CD14-positive monocyte (primary cell): ENCODE measurements at regions not wholly inside any gene's neighbourhood (a gene's known extent, or its start where the extent isn't known, plus 50 kb on each side); places are given as distances from the start of the nearest gene placed in this dataset.

ENCODE experiments used
- DNase-seq, 3 donors: peaks; one replicate each; pipeline ENCODE4 v3.0.0-alpha.2; 2011 to 2022
- H2AFZ ChIP-seq: 2 replicates; pipeline ENCODE4 v1.6.0; 2012; ENCODE audit warnings: mild to moderate bottlenecking, low read depth, low read length, inconsistent platforms; ENCODE audit not compliant: insufficient read depth, poor library complexity, severe bottlenecking
- H3K27ac ChIP-seq, 2 donors: 1 replicate in 1 of 2; 2 replicates in 1 of 2; pipeline ENCODE4 v1.5.1; 2012 to 2013; ENCODE audit warnings: low read length in 2 of 2, control low read depth in 1 of 2, inconsistent platforms in 1 of 2, low read depth in 1 of 2, mild to moderate bottlenecking in 1 of 2
- H3K27me3 ChIP-seq, 2 donors: one replicate each; pipeline versions ENCODE4 v1.6.0 to v1.6.1; 2011 to 2013; ENCODE audit warnings: low read length in 2 of 2; ENCODE audit not compliant: control insufficient read depth in 2 of 2, insufficient read depth in 2 of 2
- H3K36me3 ChIP-seq, 2 donors: replicated peaks in 1 of 2; 1 replicate in 1 of 2; 2 replicates in 1 of 2; pipeline versions ENCODE4 v1.5.1 to v1.6.1; 2012 to 2013; ENCODE audit warnings: low read length in 2 of 2, control low read depth in 1 of 2, inconsistent platforms in 1 of 2, mild to moderate bottlenecking in 1 of 2; ENCODE audit not compliant: insufficient read depth in 2 of 2, control insufficient read depth in 1 of 2
- H3K4me1 ChIP-seq, 2 donors: 1 replicate in 1 of 2; 2 replicates in 1 of 2; pipeline versions ENCODE4 v1.5.1 to v1.6.1; 2012 to 2013; ENCODE audit warnings: low read length in 2 of 2, control low read depth in 1 of 2, inconsistent platforms in 1 of 2, mild to moderate bottlenecking in 1 of 2, moderate library complexity in 1 of 2; ENCODE audit not compliant: insufficient read depth in 2 of 2, control insufficient read depth in 1 of 2
- H3K4me2 ChIP-seq: replicated peaks from 2 replicates; pipeline ENCODE3; 2012; ENCODE audit warnings: low read length, moderate library complexity, mild to moderate bottlenecking; ENCODE audit not compliant: poor library complexity, severe bottlenecking; ENCODE audit errors: extremely low read depth
- H3K4me3 ChIP-seq, 3 experiments: fragments of 200-600 bp in 1 of 3; sonication (generic) in 1 of 3; replicated peaks in 1 of 3; 1 replicate in 2 of 3; 2 replicates in 1 of 3; pipeline ENCODE4 v1.5.1; 2011 to 2013; ENCODE audit warnings: low read length in 3 of 3, mild to moderate bottlenecking in 3 of 3, control low read depth in 2 of 3, low read depth in 2 of 3, inconsistent platforms in 1 of 3, moderate library complexity in 1 of 3
- H3K79me2 ChIP-seq: 2 replicates; pipeline ENCODE4 v1.6.0; 2012; ENCODE audit warnings: mild to moderate bottlenecking, control low read depth, inconsistent platforms, low read length, moderate library complexity; ENCODE audit not compliant: insufficient read depth
- H3K9ac ChIP-seq: 2 replicates; pipeline ENCODE4 v1.6.0; 2017; ENCODE audit warnings: low read length, mild to moderate bottlenecking; ENCODE audit not compliant: insufficient read depth, poor library complexity, severe bottlenecking
- H3K9me3 ChIP-seq, 2 donors: replicated peaks in 1 of 2; 1 replicate in 1 of 2; 2 replicates in 1 of 2; pipeline versions ENCODE4 v1.5.1 to v1.6.1; 2012 to 2013; ENCODE audit warnings: low read length in 2 of 2, control low read depth in 1 of 2; ENCODE audit not compliant: control insufficient read depth in 1 of 2, insufficient read depth in 1 of 2
- H4K20me1 ChIP-seq: 2 replicates; pipeline ENCODE4 v1.6.0; 2012; ENCODE audit warnings: mild to moderate bottlenecking, low read length, control low read depth, moderate library complexity; ENCODE audit not compliant: insufficient read depth
- H3K27ac Mint-ChIP-seq, 7 donors: one replicate each; pipeline ENCODE4 v1.8.0; 2020; ENCODE audit warnings: mild to moderate bottlenecking in 7 of 7, mixed read lengths in 7 of 7, moderate library complexity in 6 of 7, inconsistent platforms in 2 of 7
- H3K27me3 Mint-ChIP-seq, 3 donors: one replicate each; pipeline ENCODE4 v1.8.0; 2021 to 2022; ENCODE audit warnings: low read depth in 3 of 3, mild to moderate bottlenecking in 3 of 3, mixed read lengths in 3 of 3, moderate library complexity in 3 of 3, inconsistent platforms in 1 of 3
- H3K36me3 Mint-ChIP-seq, 2 donors: one replicate each; pipeline ENCODE4 v1.8.0; 2020; ENCODE audit warnings: mixed read lengths in 2 of 2, inconsistent platforms in 1 of 2, mild to moderate bottlenecking in 1 of 2
- H3K4me1 Mint-ChIP-seq: one replicate; pipeline ENCODE4 v1.8.0; 2020; ENCODE audit warnings: mild to moderate bottlenecking, mixed read lengths
- H3K4me3 Mint-ChIP-seq, 2 donors: one replicate each; pipeline ENCODE4 v1.8.0; 2020; ENCODE audit warnings: mild to moderate bottlenecking in 2 of 2, mixed read lengths in 2 of 2, moderate library complexity in 1 of 2
- H3K9me3 Mint-ChIP-seq, 7 donors: one replicate each; pipeline ENCODE4 v1.8.0; 2020 to 2022; ENCODE audit warnings: mixed read lengths in 7 of 7, mild to moderate bottlenecking in 6 of 7, moderate library complexity in 6 of 7, inconsistent platforms in 2 of 7
- CTCF ChIP-seq: fragments of 200-600 bp; IDR thresholded peaks from one replicate; pipeline ENCODE4 v1.8.0; 2022; ENCODE audit warnings: antibody characterized with exemption, mild to moderate bottlenecking
- WGBS: methylation state at CpG from one replicate; pipeline ENCODE4 v1.1.5; 2013; ENCODE audit warnings: missing lambda C conversion rate; ENCODE audit not compliant: insufficient coverage; 5-methylcytosine and 5-hydroxymethylcytosine counted together
- intact Hi-C, 2 donors: fragments of 100-400 bp; cut with micrococcal nuclease; formaldehyde crosslinking; loops; one replicate each; pipeline versions ENCODE4 v1.15.0 to v1.15.1; 2023

- H3K27ac ChIP-seq, result no peak overlapping the region
- H3K4me3 Mint-ChIP-seq, result no peak overlapping the region
- H3K4me3 ChIP-seq, result no peak overlapping the region
- H3K36me3 ChIP-seq, result no peaks in the 10 kb centered on the region
- intact Hi-C loops, result no loop called here
- 87% methylated on average over 3 of the region's 10 CpGs for WGBS
- TF ChIP-seq CTCF, result no peak
- H3K4me2 ChIP-seq, result no peak overlapping the region
- H3K27me3 ChIP-seq, result no peaks in the 10 kb centered on the region
- no peaks in the 10 kb centered on the region for H3K27me3 Mint-ChIP-seq
- no peak overlapping the region for H2AFZ ChIP-seq
- H3K4me1 Mint-ChIP-seq, result no peaks in the 10 kb centered on the region
- no peaks in the 10 kb centered on the region for H4K20me1 ChIP-seq
- no peak overlapping the region for H3K9ac ChIP-seq
- DNase-seq, result no peak
- peaks cover 0 to 2% (median 0%) of the 10 kb centered on the region in 7 donors for H3K9me3 Mint-ChIP-seq
- no peaks in the 10 kb centered on the region for H3K36me3 Mint-ChIP-seq
- H3K9me3 ChIP-seq, result no peaks in the 10 kb centered on the region
- H3K79me2 ChIP-seq, result no peaks in the 10 kb centered on the region
- H3K27ac Mint-ChIP-seq, result no peak overlapping the region
- no peaks in the 10 kb centered on the region for H3K4me1 ChIP-seq
Observed at GRCh38 chr13:37944081-37944868, 74.7 kb upstream of the TRPC4 start.

- no peaks in the 10 kb centered on the region for H3K36me3 ChIP-seq
- no peak overlapping the region for H2AFZ ChIP-seq
Observed at GRCh38 chr13:37942929-37943328, 73.4 kb upstream of the TRPC4 start.

More at GRCh38 chr13:37942929-37943328, 73.4 kb upstream of the TRPC4 start:
- Histone ChIP-seq H3K9me3 (no peaks in the 10 kb centered on the region), H3K27me3 (no peaks in the 10 kb centered on the region), H3K4me2 (no peak overlapping the region), H3K4me1 (no peaks in the 10 kb centered on the region), H3K4me3 (no peak overlapping the region), H3K27ac (no peak overlapping the region), H3K9ac (no peak overlapping the region), H4K20me1 (no peaks in the 10 kb centered on the region), H3K79me2 (no peaks in the 10 kb centered on the region)
- no peak for DNase-seq
- no peaks in the 10 kb centered on the region for H3K4me1 Mint-ChIP-seq
- peaks cover 0 to 2% (median 0%) of the 10 kb centered on the region in 3 donors for H3K27me3 Mint-ChIP-seq
- no peaks in the 10 kb centered on the region for H3K36me3 Mint-ChIP-seq
- H3K27ac Mint-ChIP-seq, result no peak overlapping the region
- peaks cover 0 to 3% (median 0%) of the 10 kb centered on the region in 7 donors for H3K9me3 Mint-ChIP-seq
- TF ChIP-seq CTCF, result no peak
- intact Hi-C loops, result no loop called here
- H3K4me3 Mint-ChIP-seq, result no peak overlapping the region
